Mucosa of descending colon (tissue), 3 donors: ENCODE measurements at regions not wholly inside any gene's neighbourhood (a gene's known extent, or its start where the extent isn't known, plus 50 kb on each side); places are given as distances from the start of the nearest gene placed in this dataset.
A peak's percentile ranks its signal among the peaks of the same experiment; 100 is the strongest.

Experiments used
- ATAC-seq: fragments of 200-7000 bp; cut with Tn5 transposase; one replicate; pipeline ENCODE4 v1.9.1; 2020; ENCODE audit warnings: mild to moderate bottlenecking, moderate library complexity
- DNase-seq, 3 donors: peaks; one replicate each; pipeline ENCODE4 v3.0.0-alpha.2; 2020
- H3K36me3 ChIP-seq: fragments of 200-600 bp; one replicate; pipeline ENCODE4 v1.8.0; 2021; ENCODE audit warnings: low read depth, mild to moderate bottlenecking
- H3K4me1 ChIP-seq: fragments of 200-600 bp; one replicate; pipeline ENCODE4 v1.8.0; 2021; ENCODE audit warnings: low read depth, mild to moderate bottlenecking
- H3K4me3 ChIP-seq: fragments of 200-600 bp; one replicate; pipeline ENCODE4 v1.8.0; 2021; ENCODE audit warnings: mild to moderate bottlenecking
- H3K9me3 ChIP-seq: fragments of 200-600 bp; one replicate; pipeline ENCODE4 v1.8.0; 2021; ENCODE audit warnings: mild to moderate bottlenecking
- intact Hi-C, 2 donors: fragments of 100-400 bp; cut with DNase I in 1 of 2; cut with micrococcal nuclease in 1 of 2; formaldehyde crosslinking; loops; one replicate each; pipeline versions ENCODE4 v1.11.0 to v1.11.1; 2022; cut with DNase I, micrococcal nuclease
- TF ChIP-seq, protein P1 (sequence below): fragments of 200-600 bp; IDR thresholded peaks from one replicate; pipeline ENCODE4 v1.8.0; 2022; ENCODE audit warnings: antibody characterized with exemption, mild to moderate bottlenecking
- donor health status: DM: no; HTN: no; CAD: no; lungs with moderate emphysema.
- donor health status: DM: no; HTN: no; CAD: no.
- donor health status: DM: no; HTN: yes; CAD: no.

DNA sequence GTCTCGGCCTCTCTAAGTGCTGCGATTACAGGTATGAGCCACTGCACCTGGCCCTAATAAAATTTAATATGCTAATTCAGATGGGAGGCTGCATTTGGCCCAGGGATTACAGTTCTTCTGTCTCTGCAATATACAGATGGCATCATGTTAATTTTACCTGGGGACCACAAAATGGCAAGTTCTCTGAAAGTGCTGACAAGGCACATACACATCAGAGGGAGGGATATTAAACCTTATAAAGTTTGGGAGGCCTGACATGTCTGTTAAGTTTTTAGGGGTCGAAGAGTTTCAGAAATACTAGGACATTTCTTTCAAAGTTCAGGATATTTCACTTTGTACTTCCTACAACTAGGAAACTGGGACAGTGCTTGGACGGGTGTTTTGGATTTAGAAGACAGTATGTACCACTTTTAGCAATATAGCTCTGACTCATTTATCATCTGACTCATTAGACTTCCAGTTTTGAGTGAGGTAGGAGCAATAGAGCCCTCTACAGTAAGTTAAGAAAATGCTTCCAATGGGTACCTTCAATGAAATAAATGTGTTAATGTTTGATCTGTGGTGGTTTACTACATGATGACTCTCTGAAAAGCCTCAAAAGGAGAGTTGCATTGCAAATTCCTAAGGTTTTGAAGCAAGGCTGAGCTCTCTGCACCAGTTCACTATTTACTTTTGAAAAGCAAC, 981.0 kb upstream of the HS3ST1 start:
- no peak for DNase-seq
- H3K9me3 ChIP-seq, result no peaks in the 10 kb centered on the region
- TF ChIP-seq, protein P1, sequence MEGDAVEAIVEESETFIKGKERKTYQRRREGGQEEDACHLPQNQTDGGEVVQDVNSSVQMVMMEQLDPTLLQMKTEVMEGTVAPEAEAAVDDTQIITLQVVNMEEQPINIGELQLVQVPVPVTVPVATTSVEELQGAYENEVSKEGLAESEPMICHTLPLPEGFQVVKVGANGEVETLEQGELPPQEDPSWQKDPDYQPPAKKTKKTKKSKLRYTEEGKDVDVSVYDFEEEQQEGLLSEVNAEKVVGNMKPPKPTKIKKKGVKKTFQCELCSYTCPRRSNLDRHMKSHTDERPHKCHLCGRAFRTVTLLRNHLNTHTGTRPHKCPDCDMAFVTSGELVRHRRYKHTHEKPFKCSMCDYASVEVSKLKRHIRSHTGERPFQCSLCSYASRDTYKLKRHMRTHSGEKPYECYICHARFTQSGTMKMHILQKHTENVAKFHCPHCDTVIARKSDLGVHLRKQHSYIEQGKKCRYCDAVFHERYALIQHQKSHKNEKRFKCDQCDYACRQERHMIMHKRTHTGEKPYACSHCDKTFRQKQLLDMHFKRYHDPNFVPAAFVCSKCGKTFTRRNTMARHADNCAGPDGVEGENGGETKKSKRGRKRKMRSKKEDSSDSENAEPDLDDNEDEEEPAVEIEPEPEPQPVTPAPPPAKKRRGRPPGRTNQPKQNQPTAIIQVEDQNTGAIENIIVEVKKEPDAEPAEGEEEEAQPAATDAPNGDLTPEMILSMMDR, result no peak
- H3K4me3 ChIP-seq, result no peak overlapping the region
- intact Hi-C loops, result no loop called here
- ATAC-seq, result peak; percentile 91
- H3K36me3 ChIP-seq, result no peaks in the 10 kb centered on the region
- H3K4me1 ChIP-seq, result no peaks in the 10 kb centered on the region

DNA sequence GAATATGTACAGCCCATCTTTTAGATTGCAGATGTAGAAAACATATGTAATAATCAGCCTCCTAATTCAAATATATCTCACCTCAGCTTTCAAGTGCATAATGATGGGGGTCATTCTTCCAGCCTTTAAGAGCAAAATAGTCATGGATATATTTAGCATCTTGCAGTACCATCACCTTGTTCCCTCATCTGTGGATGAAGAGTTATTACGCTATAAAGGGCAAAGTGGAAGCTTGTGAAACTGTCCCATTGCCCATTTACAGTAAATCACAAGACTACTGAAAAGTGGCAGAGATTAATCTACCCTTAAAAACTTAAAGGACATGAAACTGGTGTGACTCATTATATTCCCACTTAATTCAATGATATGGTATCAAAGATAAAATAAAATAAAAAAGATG, 979.7 kb upstream of the HS3ST1 start:
- no peaks in the 10 kb centered on the region for H3K36me3 ChIP-seq
- no peak for DNase-seq
- ATAC-seq, result no peak
- H3K4me1 ChIP-seq, result no peaks in the 10 kb centered on the region
- intact Hi-C loops, result no loop called here
- TF ChIP-seq, protein P1, result no peak
- no peaks in the 10 kb centered on the region for H3K9me3 ChIP-seq
- H3K4me3 ChIP-seq, result no peak overlapping the region

DNA sequence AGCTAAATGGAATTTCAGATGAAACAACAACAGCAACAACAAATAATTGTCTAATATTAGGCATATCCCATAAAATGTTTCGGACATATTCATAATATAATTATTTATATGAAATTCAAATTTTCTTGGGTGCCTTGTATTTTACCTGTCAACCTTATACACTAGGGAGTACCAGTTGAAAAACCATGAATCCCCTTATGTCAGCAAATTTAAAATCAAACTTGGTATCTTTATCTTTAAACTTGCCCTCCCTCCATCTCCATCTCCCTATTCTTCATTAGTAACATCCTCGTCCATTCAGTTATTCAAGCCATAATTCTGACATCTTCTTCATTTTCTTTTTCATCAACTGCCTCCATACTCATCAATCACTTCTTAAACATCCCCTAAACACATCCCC, 974.5 kb upstream of the HS3ST1 start:
- intact Hi-C loops, result no loop called here
- Histone ChIP-seq H3K9me3 (no peaks in the 10 kb centered on the region), H3K4me1 (no peaks in the 10 kb centered on the region), H3K4me3 (no peak overlapping the region), H3K36me3 (no peaks in the 10 kb centered on the region)
- DNase-seq (no peak), ATAC-seq (no peak)
- TF ChIP-seq, protein P1, result no peak

DNA sequence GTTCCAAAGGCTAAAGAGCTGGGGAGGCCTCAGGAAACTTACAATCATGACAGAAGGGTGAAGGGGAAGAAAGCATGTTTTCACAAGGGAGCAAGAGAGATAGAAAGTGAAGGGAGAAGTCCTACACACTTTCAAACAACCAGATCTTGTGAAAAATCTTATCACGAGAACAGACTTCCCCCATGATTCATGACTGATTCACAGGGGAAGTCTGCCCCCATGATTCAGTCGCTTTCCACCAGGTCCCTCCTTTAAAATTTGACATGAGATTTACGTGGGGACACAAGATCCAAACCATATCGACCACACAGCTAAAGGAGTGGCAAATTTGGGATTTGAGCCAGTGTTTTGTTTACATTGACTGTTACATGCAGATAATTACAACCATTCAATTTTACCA, 971.1 kb upstream of the HS3ST1 start:
- Histone ChIP-seq H3K4me3 (no peak overlapping the region), H3K4me1 (no peaks in the 10 kb centered on the region), H3K36me3 (no peaks in the 10 kb centered on the region), H3K9me3 (no peaks in the 10 kb centered on the region)
- intact Hi-C loops, result no loop called here
- no peak for ATAC-seq
- TF ChIP-seq, protein P1, result no peak
- no peak for DNase-seq

DNA sequence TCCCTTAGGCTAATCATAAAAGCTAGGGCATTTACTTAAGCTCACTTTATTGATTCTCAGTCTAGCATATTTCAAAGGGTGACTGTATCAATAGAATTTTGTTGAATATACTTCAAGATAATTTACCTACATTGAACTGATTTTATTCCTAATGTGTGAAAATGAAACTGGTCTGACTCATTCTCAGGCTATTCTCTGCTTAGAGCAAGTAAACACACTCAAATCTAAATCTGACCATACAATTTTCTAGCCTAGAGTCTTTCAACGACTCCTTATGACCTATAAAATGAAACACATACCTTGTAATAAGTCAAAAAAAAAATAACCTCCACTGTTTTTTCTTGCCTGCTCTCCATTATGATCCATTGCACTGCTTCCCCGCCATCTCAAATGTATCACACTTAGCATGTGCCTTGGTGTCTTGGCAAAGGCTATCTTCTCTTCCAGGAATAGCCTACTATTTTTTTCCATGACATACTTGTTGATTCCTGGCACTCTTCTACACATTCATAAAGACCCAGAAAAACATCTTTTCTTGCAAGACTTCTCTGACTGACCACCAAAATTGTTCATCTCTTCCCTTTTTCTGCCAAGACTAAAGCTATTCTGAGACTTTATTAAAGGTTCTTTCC, 965.1 kb upstream of the HS3ST1 start:
- no peak for ATAC-seq
- intact Hi-C loops, result no loop called here
- Histone ChIP-seq H3K36me3 (no peaks in the 10 kb centered on the region), H3K4me1 (no peaks in the 10 kb centered on the region), H3K9me3 (no peaks in the 10 kb centered on the region), H3K4me3 (no peak overlapping the region)
- no peak for DNase-seq
- TF ChIP-seq, protein P1, result no peak
